Heart left ventricle (tissue), 16 donors: ENCODE measurements at regions not wholly inside any gene's neighbourhood (a gene's known extent, or its start where the extent isn't known, plus 50 kb on each side); places are given as distances from the start of the nearest gene placed in this dataset.

Experiments
- ATAC-seq, 4 donors: fragments of 200-7000 bp; cut with Tn5 transposase; one replicate each; pipeline ENCODE4 v1.9.1; 2020 to 2022; ENCODE audit warnings: moderate library complexity in 4 of 4, mild to moderate bottlenecking in 3 of 4, moderate number of reproducible peaks in 1 of 4
- DNase-seq, 5 donors: peaks; one replicate each; pipeline ENCODE4 v3.0.0-alpha.2; 2020
- H3K27ac ChIP-seq, 12 donors: fragments of 200-600 bp; sonication (generic) in 4 of 12; one replicate each; pipeline versions ENCODE4 v1.5.0 to v1.8.0; 2016 to 2022; ENCODE audit warnings: mild to moderate bottlenecking in 2 of 12
- H3K27me3 ChIP-seq, 9 donors: fragments of 200-600 bp; sonication (generic) in 2 of 9; one replicate each; pipeline versions ENCODE4 v1.5.1 to v1.8.0; 2016 to 2022; ENCODE audit warnings: mild to moderate bottlenecking in 3 of 9
- H3K36me3 ChIP-seq, 9 donors: fragments of 200-600 bp; sonication (generic) in 2 of 9; one replicate each; pipeline versions ENCODE4 v1.5.0 to v1.8.0; 2018 to 2022; ENCODE audit warnings: mild to moderate bottlenecking in 2 of 9
- H3K4me1 ChIP-seq, 12 donors: fragments of 200-600 bp; sonication (generic) in 4 of 12; one replicate each; pipeline versions ENCODE4 v1.5.0 to v1.8.0; 2016 to 2022; ENCODE audit warnings: mild to moderate bottlenecking in 3 of 12
- H3K4me3 ChIP-seq, 12 donors: fragments of 200-600 bp; sonication (generic) in 4 of 12; one replicate each; pipeline versions ENCODE4 v1.5.0 to v1.8.0; 2017 to 2022; ENCODE audit warnings: mild to moderate bottlenecking in 9 of 12, moderate library complexity in 4 of 12
- H3K9me3 ChIP-seq, 12 donors: fragments of 200-600 bp; sonication (generic) in 4 of 12; one replicate each; pipeline versions ENCODE4 v1.5.0 to v1.8.0; 2016 to 2022; ENCODE audit warnings: mild to moderate bottlenecking in 1 of 12
- CTCF ChIP-seq, 12 donors: fragments of 200-600 bp; sonication (generic) in 4 of 12; IDR thresholded peaks; one replicate each; pipeline versions ENCODE4 v1.5.0 to v1.8.0; 2018 to 2022; ENCODE audit warnings: antibody characterized with exemption in 12 of 12, mild to moderate bottlenecking in 5 of 12
- POLR2A ChIP-seq, 2 donors: fragments of 450-650 bp; IDR thresholded peaks; one replicate each; pipeline ENCODE4 v1.6.1; 2017; ENCODE audit warnings: antibody characterized with exemption in 2 of 2, mild to moderate bottlenecking in 2 of 2, moderate library complexity in 2 of 2
- WGBS, 4 donors: extraction: QIAGEN DNeasy Blood & Tissue Kit in 2 of 4; methylation state at CpG; one replicate each; pipeline versions ENCODE4 v1.1.5 to v1.1.7; 2013 to 2018; 5-methylcytosine and 5-hydroxymethylcytosine counted together
- intact Hi-C, 10 donors: fragments of 100-400 bp; cut with DNase I; formaldehyde crosslinking; loops; one replicate each; pipeline versions ENCODE4 v1.11.1 to v1.14.2; 2022
- donor health status: ischemic (EF 13 %, LVEDD 7.1; RV severe dilation, severe dysfunction).
- donor health status: healthy with polysubstance abuse.
- donor health status: DM: no; HTN: yes; CAD: no.
- donor health status: DM: no; HTN: no; CAD: no.
- donor health status: ischemic (EF 25% LVEDD 6.9; RV normal size, moderate dysfunction).
- donor health status: ischemic (EF 25% LVEDD 5.7; RV mildly dilated, moderate dysfunction).
- donor health status: healthy.
- donor health status: DM: yes; HTN: yes; CAD: no.
- donor health status: ischemic (EF 35%, LVEDD 5.7; RV mildly dilated, moderate dysfunction).
- donor health status: nonischemic (EF 11% LVEDD 7.7; RV severe dilation, severe dysfunction).
- donor health status: DM: yes; HTN: yes; CAD: no.
- donor health status: PGD.
- donor health status: ischemic (EF 29% LVEDD 5.4; RV normal size, mild dysfunction).
- donor health status: nonischemic (EF 23%, LVEDD 6.1; RV moderate dilation, normal function).

- WGBS, 4 donors = 66 to 74% (median 69%) methylated on average over 3 of the region's 3 CpGs
- Histone ChIP-seq H3K9me3 (no peaks in the 10 kb centered on the region), H3K4me1 (no peaks in the 10 kb centered on the region), H3K27ac (no peak overlapping the region), H3K4me3 (no peak overlapping the region), H3K36me3 (no peaks in the 10 kb centered on the region), H3K27me3 (peaks cover 0 to 4% (median 0%) of the 10 kb centered on the region in 9 donors)
- DNase-seq (no peak), ATAC-seq (no peak)
- TF ChIP-seq POLR2A (IDR thresholded peaks at IDR 0.05) (no peak), CTCF (IDR thresholded peaks at IDR 0.05) (no peak)
- intact Hi-C loops = no loop called here
These were observed 247.6 kb upstream of the ANO3 start for GRCh38 chr11:26084313-26084712.

- Histone ChIP-seq H3K27me3 (peaks cover 0 to 7% (median 0%) of the 10 kb centered on the region in 9 donors), H3K27ac (no peak overlapping the region), H3K36me3 (no peaks in the 10 kb centered on the region), H3K4me3 (no peak overlapping the region), H3K4me1 (no peaks in the 10 kb centered on the region), H3K9me3 (no peaks in the 10 kb centered on the region)
- TF ChIP-seq POLR2A (IDR thresholded peaks at IDR 0.05) (no peak), CTCF (IDR thresholded peaks at IDR 0.05) (no peak)
- intact Hi-C loops = no loop called here
- WGBS, 4 donors = 48 to 55% (median 51%) methylated on average over 1 of the region's 1 CpG
- ATAC-seq (no peak), DNase-seq (no peak)
These were observed 245.9 kb upstream of the ANO3 start for GRCh38 chr11:26086028-26086427.

- Histone ChIP-seq H3K9me3 (no peaks in the 10 kb centered on the region), H3K4me1 (no peaks in the 10 kb centered on the region), H3K27ac (no peak overlapping the region), H3K27me3 (peaks cover 0 to 7% (median 0%) of the 10 kb centered on the region in 9 donors), H3K36me3 (no peaks in the 10 kb centered on the region), H3K4me3 (no peak overlapping the region)
- no peak for ATAC-seq
- TF ChIP-seq POLR2A (IDR thresholded peaks at IDR 0.05) (no peak), CTCF (IDR thresholded peaks at IDR 0.05) (no peak)
- intact Hi-C loops = no loop called here
- no peak for DNase-seq
- WGBS, 4 donors = 86 to 92% (median 87%) methylated on average over 4 of the region's 4 CpGs
These were observed 244.6 kb upstream of the ANO3 start for GRCh38 chr11:26087120-26087935.

GRCh38 chr11:26088391-26088790 lies 243.5 kb upstream of the ANO3 start:
- Histone ChIP-seq H3K4me1 (no peaks in the 10 kb centered on the region), H3K9me3 (no peaks in the 10 kb centered on the region), H3K36me3 (no peaks in the 10 kb centered on the region), H3K4me3 (no peak overlapping the region), H3K27me3 (peaks cover 0 to 7% (median 0%) of the 10 kb centered on the region in 9 donors), H3K27ac (no peak overlapping the region)
- ATAC-seq (no peak), DNase-seq (no peak)
- intact Hi-C loops = no loop called here
- no peak for TF ChIP-seq CTCF (IDR thresholded peaks at IDR 0.05)
- no peak for TF ChIP-seq POLR2A (IDR thresholded peaks at IDR 0.05)
- 27 to 47% (median 45%) methylated on average over 1 of the region's 1 CpG for WGBS, 4 donors
